Dermis microvascular lymphatic vessel endothelial cell (primary cell): ENCODE measurements at regions not wholly inside any gene's neighbourhood (a gene's known extent, or its start where the extent isn't known, plus 50 kb on each side); places are given as distances from the start of the nearest gene placed in this dataset.

ENCODE experiments used
- DNase-seq, 2 donors: peaks; one replicate each; pipeline versions ENCODE4 v3.0.0 to v3.0.0-alpha.2; 2010; ENCODE audit warnings: low read depth in 2 of 2

GRCh38 chr1:22264464-22265341, 121.8 kb upstream of the WNT4 start:
- DNase-seq: no peak

GRCh38 chr1:22266141-22266540, 123.2 kb upstream of the WNT4 start:
- DNase-seq: no peak

- DNase-seq: no peak
Observed at GRCh38 chr1:22267413-22268175, 124.7 kb upstream of the WNT4 start.

GRCh38 chr1:22268327-22268726, 125.4 kb upstream of the WNT4 start:
- no peak for DNase-seq

GRCh38 chr1:22271847-22272801, 129.2 kb upstream of the WNT4 start:
- no peak for DNase-seq

- DNase-seq: peak; percentile 68 to 73
Observed at GRCh38 chr1:22273686-22274681, 131.1 kb upstream of the WNT4 start.

- no peak for DNase-seq
Observed at GRCh38 chr1:22275167-22275566, 132.3 kb upstream of the WNT4 start.

- DNase-seq: peak in 1 of 2 donors; percentile 62
Observed at GRCh38 chr1:22275626-22276395, 132.9 kb upstream of the WNT4 start.

GRCh38 chr1:22276396-22276748, 133.5 kb upstream of the WNT4 start:
- DNase-seq: no peak

GRCh38 chr1:22277662-22278061, 134.8 kb upstream of the WNT4 start:
- no peak for DNase-seq

- DNase-seq: no peak
Observed at GRCh38 chr1:22279735-22280134, 136.8 kb upstream of the WNT4 start.

GRCh38 chr1:22280526-22280925, 137.6 kb upstream of the WNT4 start:
- DNase-seq: no peak

GRCh38 chr1:22281521-22282363, 138.8 kb upstream of the WNT4 start:
- no peak for DNase-seq

- no peak for DNase-seq
Observed at GRCh38 chr1:22282364-22282995, 139.6 kb upstream of the WNT4 start.

GRCh38 chr1:22283596-22283995, 140.7 kb upstream of the WNT4 start:
- no peak for DNase-seq

GRCh38 chr1:22284236-22284635, 141.3 kb upstream of the WNT4 start:
- no peak for DNase-seq

GRCh38 chr1:22284906-22285548, 142.1 kb upstream of the WNT4 start:
- no peak for DNase-seq
